Superior temporal gyrus (tissue), 1 donor: ENCODE measurements at regions not wholly inside any gene's neighbourhood (a gene's known extent, or its start where the extent isn't known, plus 50 kb on each side); places are given as distances from the start of the nearest gene placed in this dataset.
"Not testable (repeated sequence)": the region's sequence is repeated elsewhere in the genome, so short reads cannot be mapped to it uniquely, and the experiment has no call there.

Source experiments
- DNase-seq: peaks from one replicate; pipeline ENCODE4 v3.0.0-alpha.2; 2016; ENCODE audit errors: extremely low spot score

GRCh38 chr6:119728935-119729334 lies 379.4 kb upstream of the MAN1A1 start:
- no peak for DNase-seq

- no peak for DNase-seq
Measured at GRCh38 chr6:119728220-119728750, 378.7 kb upstream of the MAN1A1 start.

GRCh38 chr6:119727504-119728219 lies 378.1 kb upstream of the MAN1A1 start:
- no peak for DNase-seq

GRCh38 chr6:119726912-119727311 lies 377.4 kb upstream of the MAN1A1 start:
- not testable (repeated sequence) for DNase-seq

- no peak for DNase-seq
Measured at GRCh38 chr6:119726086-119726485, 376.5 kb upstream of the MAN1A1 start.

GRCh38 chr6:119720160-119720559 lies 370.6 kb upstream of the MAN1A1 start:
- no peak for DNase-seq

GRCh38 chr6:119717942-119718341 lies 368.4 kb upstream of the MAN1A1 start:
- DNase-seq, result no peak

GRCh38 chr6:119716668-119717270 lies 367.2 kb upstream of the MAN1A1 start:
- DNase-seq, result no peak

- no peak for DNase-seq
Measured at GRCh38 chr6:119713903-119714302, 364.3 kb upstream of the MAN1A1 start.

GRCh38 chr6:119686644-119687043 lies 337.1 kb upstream of the MAN1A1 start:
- no peak for DNase-seq

- no peak for DNase-seq
Measured at GRCh38 chr6:119686240-119686639, 336.7 kb upstream of the MAN1A1 start.

GRCh38 chr6:119683671-119684070 lies 334.1 kb upstream of the MAN1A1 start:
- DNase-seq, result no peak

GRCh38 chr6:119683031-119683430 lies 333.5 kb upstream of the MAN1A1 start:
- DNase-seq, result no peak

- no peak for DNase-seq
Measured at GRCh38 chr6:119678961-119679360, 329.4 kb upstream of the MAN1A1 start.

GRCh38 chr6:119677384-119677783 lies 327.8 kb upstream of the MAN1A1 start:
- no peak for DNase-seq

- DNase-seq, result no peak
Measured at GRCh38 chr6:119676961-119677360, 327.4 kb upstream of the MAN1A1 start.

GRCh38 chr6:119676230-119676629 lies 326.7 kb upstream of the MAN1A1 start:
- DNase-seq, result no peak

GRCh38 chr6:119673741-119674140 lies 324.2 kb upstream of the MAN1A1 start:
- no peak for DNase-seq

GRCh38 chr6:119672725-119673124 lies 323.2 kb upstream of the MAN1A1 start:
- no peak for DNase-seq

GRCh38 chr6:119671105-119671504 lies 321.5 kb upstream of the MAN1A1 start:
- no peak for DNase-seq

- DNase-seq, result no peak
Measured at GRCh38 chr6:119669221-119669620, 319.7 kb upstream of the MAN1A1 start.

GRCh38 chr6:119665432-119665831 lies 315.9 kb upstream of the MAN1A1 start:
- DNase-seq, result not testable (repeated sequence)

- DNase-seq, result no peak
Measured at GRCh38 chr6:119661628-119662027, 312.1 kb upstream of the MAN1A1 start.
